ENCODE measurements at regions not wholly inside any gene's neighbourhood (a gene's known extent, or its start where the extent isn't known, plus 50 kb on each side); places are given as distances from the start of the nearest gene placed in this dataset.

GRCh38 chr18:37869051-37869450 is 303.5 kb upstream of the CELF4 start:
- TF ChIP-seq POLR2A (IDR thresholded peaks at IDR 0.05): no peak
- TF ChIP-seq POLR2AphosphoS5 (IDR thresholded peaks at IDR 0.05): no peak
